ENCODE measurements at regions not wholly inside any gene's neighbourhood (a gene's known extent, or its start where the extent isn't known, plus 50 kb on each side); places are given as distances from the start of the nearest gene placed in this dataset.

- TF ChIP-seq POLR2AphosphoS5 (IDR thresholded peaks at IDR 0.05) = no peak
- no peak for TF ChIP-seq CTCF (IDR thresholded peaks at IDR 0.05)
- TF ChIP-seq EP300 (IDR thresholded peaks at IDR 0.05; ENCODE audit: low read depth) = no peak
These were observed 69.9 kb downstream of the TTLL2 start for GRCh38 chr6:167394820-167395219.
